HepG2 (cell line): ENCODE measurements at regions not wholly inside any gene's neighbourhood (a gene's known extent, or its start where the extent isn't known, plus 50 kb on each side); places are given as distances from the start of the nearest gene placed in this dataset.

Source experiments
- CCAR2 ChIP-seq: fragments of 200-400 bp; formaldehyde crosslinking; optimal IDR thresholded peaks from 2 replicates; pipeline ENCODE3; 2018; ENCODE audit warnings: low read depth, mild to moderate bottlenecking, low read length, moderate library complexity
- EZH2 ChIP-seq: conservative IDR thresholded peaks from 2 replicates; pipeline ENCODE4 v1.6.1; 2012; ENCODE audit warnings: mild to moderate bottlenecking, low read depth, low read length, moderate library complexity
- JUND ChIP-seq: sonication (generic); formaldehyde crosslinking; IDR thresholded peaks from 2 replicates; pipeline ENCODE4 v1.8.0; 2022; ENCODE audit warnings: mild to moderate bottlenecking, missing genetic modification reagents
- NR2F6 ChIP-seq, 2 experiments: IDR thresholded peaks; 2 replicates each; pipeline ENCODE4 v1.6.1; 2016; ENCODE audit warnings: antibody characterized with exemption in 1 of 2, mild to moderate bottlenecking in 1 of 2
- ZNF652 ChIP-seq: IDR thresholded peaks from 2 replicates; pipeline ENCODE4 v1.6.1; 2016; ENCODE audit warnings: low read depth, borderline replicate concordance
- TF ChIP-seq, protein P1 (sequence below): IDR thresholded peaks from 2 replicates; pipeline ENCODE4 v1.6.1; 2016; ENCODE audit warnings: mild to moderate bottlenecking, missing biosample characterization, missing genetic modification reagents

DNA sequence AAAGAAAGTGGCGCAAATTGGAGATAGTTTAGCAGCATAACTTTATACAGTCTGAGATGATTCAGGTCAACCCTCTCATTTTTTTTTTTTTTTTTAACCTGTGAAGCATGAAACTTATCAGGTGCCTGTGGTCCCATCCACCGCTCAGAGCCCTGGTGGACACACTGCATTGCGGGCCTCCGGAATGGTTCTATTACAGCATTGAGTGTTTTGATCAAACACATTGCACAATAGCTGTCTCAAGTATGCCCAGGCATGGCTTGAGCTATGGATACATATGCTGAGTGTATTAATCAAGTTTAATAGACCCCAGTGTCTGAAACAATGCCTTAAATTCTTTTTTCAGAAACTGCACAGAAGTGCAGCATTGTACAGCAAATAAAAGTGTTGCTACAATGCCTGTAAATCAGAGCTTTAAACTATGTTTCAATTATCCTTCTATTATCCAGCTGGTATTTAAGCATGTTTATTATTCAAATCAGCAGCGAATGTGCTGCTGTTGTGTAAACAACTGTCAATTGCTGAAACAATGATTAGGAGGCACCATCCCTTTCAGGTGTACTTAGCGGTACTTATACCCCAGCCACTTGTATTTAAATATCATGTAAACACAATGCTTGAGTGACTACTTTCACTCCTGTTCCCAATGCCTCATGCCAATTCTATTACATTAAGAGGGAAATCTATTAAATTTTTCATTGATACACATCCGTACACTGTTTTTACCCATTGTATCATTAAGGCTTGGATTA, 456.6 kb downstream of the RPS6KC1 start:
- no peak for TF ChIP-seq NR2F6 (IDR thresholded peaks at IDR 0.05)
- no peak for TF ChIP-seq NR2F6 (CRISPR knock-in tag; IDR thresholded peaks at IDR 0.05)
- TF ChIP-seq, protein P1, sequence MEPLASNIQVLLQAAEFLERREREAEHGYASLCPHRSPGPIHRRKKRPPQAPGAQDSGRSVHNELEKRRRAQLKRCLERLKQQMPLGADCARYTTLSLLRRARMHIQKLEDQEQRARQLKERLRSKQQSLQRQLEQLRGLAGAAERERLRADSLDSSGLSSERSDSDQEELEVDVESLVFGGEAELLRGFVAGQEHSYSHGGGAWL (CRISPR knock-in tag) = no peak
- TF ChIP-seq JUND = no peak
- TF ChIP-seq CCAR2 = no peak
- TF ChIP-seq EZH2 = no peak
- TF ChIP-seq ZNF652 (CRISPR knock-in tag) = no peak
